Right lobe of liver (tissue), 6 donors: ENCODE measurements at regions not wholly inside any gene's neighbourhood (a gene's known extent, or its start where the extent isn't known, plus 50 kb on each side); places are given as distances from the start of the nearest gene placed in this dataset.

ENCODE experiments used
- ATAC-seq, 4 donors: fragments of 200-7000 bp; cut with Tn5 transposase; one replicate each; pipeline ENCODE4 v1.9.1; 2020; ENCODE audit warnings: mild to moderate bottlenecking in 4 of 4, moderate library complexity in 4 of 4
- DNase-seq, 3 donors: peaks; one replicate each; pipeline ENCODE4 v3.0.0-alpha.2; 2020
- H3K27ac ChIP-seq, 3 donors: fragments of 200-600 bp; one replicate each; pipeline ENCODE4 v1.8.0; 2022
- H3K27me3 ChIP-seq, 2 donors: fragments of 200-600 bp; one replicate each; pipeline ENCODE4 v1.8.0; 2022
- H3K36me3 ChIP-seq, 4 donors: fragments of 200-600 bp; sonication (generic) in 1 of 4; one replicate each; pipeline versions ENCODE4 v1.5.1 to v1.8.0; 2017 to 2022; ENCODE audit warnings: control low read depth in 1 of 4
- H3K4me1 ChIP-seq, 4 donors: fragments of 200-600 bp; sonication (generic) in 1 of 4; one replicate each; pipeline versions ENCODE4 v1.5.1 to v1.8.0; 2017 to 2022; ENCODE audit warnings: control low read depth in 1 of 4
- H3K4me3 ChIP-seq, 3 donors: fragments of 200-600 bp; one replicate each; pipeline ENCODE4 v1.8.0; 2022
- H3K9me3 ChIP-seq, 4 donors: fragments of 200-600 bp; sonication (generic) in 1 of 4; one replicate each; pipeline versions ENCODE4 v1.5.1 to v1.8.0; 2017 to 2022; ENCODE audit warnings: control low read depth in 1 of 4
- POLR2A ChIP-seq: fragments of 450-650 bp; IDR thresholded peaks from one replicate; pipeline ENCODE4 v1.6.1; 2017; ENCODE audit warnings: antibody characterized with exemption, mild to moderate bottlenecking
- WGBS: methylation state at CpG from one replicate; pipeline ENCODE4 v1.1.6; 2018; ENCODE audit warnings: low coverage, low lambda C conversion rate; ENCODE audit not compliant: insufficient coverage; ENCODE audit errors: missing lambda C conversion rate; 5-methylcytosine and 5-hydroxymethylcytosine counted together
- intact Hi-C, 2 donors: fragments of 100-400 bp; cut with DNase I; formaldehyde crosslinking; loops; one replicate each; pipeline versions ENCODE4 v1.11.2 to v1.14.1; 2022
- TF ChIP-seq, protein P1 (sequence below), 4 donors: fragments of 200-600 bp in 3 of 4; fragments of 450-650 bp in 1 of 4; IDR thresholded peaks; one replicate each; pipeline versions ENCODE4 v1.5.1 to v1.8.0; 2016 to 2022; ENCODE audit warnings: antibody characterized with exemption in 4 of 4, mild to moderate bottlenecking in 2 of 4
- donor health status: DM: no; HTN: yes; CAD: no.
- donor health status: DM: no; HTN: no; CAD: no.
- donor health status: DM: no; HTN: no; CAD: no.
- donor health status: DM: no; HTN: yes; CAD: no.
- donor health status: DM: no; HTN: yes; CAD: no.

DNA sequence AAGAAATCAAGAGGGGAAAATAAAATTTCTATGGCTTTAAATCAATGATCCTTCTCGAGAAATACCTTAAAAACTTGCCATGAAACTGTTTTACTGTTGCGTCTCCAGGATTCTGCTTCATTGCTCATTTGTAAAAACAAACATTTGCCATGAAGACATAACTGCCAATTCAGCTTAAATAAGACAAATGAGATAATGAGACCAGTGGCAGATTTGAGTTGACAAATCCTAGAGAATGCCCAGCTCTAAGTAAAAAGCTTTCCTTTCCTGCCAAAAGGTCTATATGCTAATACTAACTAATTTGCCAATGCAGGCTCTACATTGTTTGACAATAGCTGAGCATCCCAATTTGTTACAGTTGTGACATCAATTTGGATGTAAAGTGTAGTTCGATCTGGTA lies 400.5 kb upstream of the PCDH9 start:
- 57% methylated on average over 3 of the region's 3 CpGs for WGBS
- H3K27me3 ChIP-seq: no peaks in the 10 kb centered on the region
- ATAC-seq: no peak
- no peaks in the 10 kb centered on the region for H3K4me1 ChIP-seq
- no peak overlapping the region for H3K4me3 ChIP-seq
- TF ChIP-seq, protein P1, sequence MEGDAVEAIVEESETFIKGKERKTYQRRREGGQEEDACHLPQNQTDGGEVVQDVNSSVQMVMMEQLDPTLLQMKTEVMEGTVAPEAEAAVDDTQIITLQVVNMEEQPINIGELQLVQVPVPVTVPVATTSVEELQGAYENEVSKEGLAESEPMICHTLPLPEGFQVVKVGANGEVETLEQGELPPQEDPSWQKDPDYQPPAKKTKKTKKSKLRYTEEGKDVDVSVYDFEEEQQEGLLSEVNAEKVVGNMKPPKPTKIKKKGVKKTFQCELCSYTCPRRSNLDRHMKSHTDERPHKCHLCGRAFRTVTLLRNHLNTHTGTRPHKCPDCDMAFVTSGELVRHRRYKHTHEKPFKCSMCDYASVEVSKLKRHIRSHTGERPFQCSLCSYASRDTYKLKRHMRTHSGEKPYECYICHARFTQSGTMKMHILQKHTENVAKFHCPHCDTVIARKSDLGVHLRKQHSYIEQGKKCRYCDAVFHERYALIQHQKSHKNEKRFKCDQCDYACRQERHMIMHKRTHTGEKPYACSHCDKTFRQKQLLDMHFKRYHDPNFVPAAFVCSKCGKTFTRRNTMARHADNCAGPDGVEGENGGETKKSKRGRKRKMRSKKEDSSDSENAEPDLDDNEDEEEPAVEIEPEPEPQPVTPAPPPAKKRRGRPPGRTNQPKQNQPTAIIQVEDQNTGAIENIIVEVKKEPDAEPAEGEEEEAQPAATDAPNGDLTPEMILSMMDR (IDR thresholded peaks at IDR 0.05): no peak
- no peak for TF ChIP-seq POLR2A
- H3K9me3 ChIP-seq: no peaks in the 10 kb centered on the region
- H3K36me3 ChIP-seq: no peaks in the 10 kb centered on the region
- intact Hi-C loops: no loop called here
- no peak overlapping the region for H3K27ac ChIP-seq
- DNase-seq: no peak

DNA sequence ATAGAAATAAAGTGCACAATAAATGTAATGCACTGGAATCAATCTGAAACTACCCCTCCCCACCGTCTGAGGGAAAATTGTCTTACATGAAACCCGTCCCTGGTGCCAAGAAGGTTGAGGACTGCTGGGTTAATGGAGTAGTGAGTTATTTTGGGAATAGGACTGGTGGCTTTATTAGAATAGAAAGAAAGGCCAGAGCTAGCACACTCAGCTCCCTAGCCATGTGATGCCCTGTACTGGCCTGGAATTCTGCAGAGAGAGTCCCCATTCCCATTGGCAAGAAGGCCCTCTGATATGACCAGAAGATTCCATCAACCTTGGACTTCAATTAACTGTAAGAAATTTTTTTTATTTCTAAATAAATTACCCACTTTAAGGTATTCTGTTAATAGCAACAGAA lies 393.5 kb upstream of the PCDH9 start:
- 33% methylated on average over 2 of the region's 2 CpGs for WGBS
- DNase-seq: no peak
- Histone ChIP-seq H3K9me3 (no peaks in the 10 kb centered on the region), H3K36me3 (no peaks in the 10 kb centered on the region), H3K27ac (no peak overlapping the region), H3K4me1 (no peaks in the 10 kb centered on the region), H3K4me3 (no peak overlapping the region), H3K27me3 (no peaks in the 10 kb centered on the region)
- intact Hi-C loops: no loop called here
- no peak for ATAC-seq
- TF ChIP-seq, protein P1 (IDR thresholded peaks at IDR 0.05): no peak
- no peak for TF ChIP-seq POLR2A

DNA sequence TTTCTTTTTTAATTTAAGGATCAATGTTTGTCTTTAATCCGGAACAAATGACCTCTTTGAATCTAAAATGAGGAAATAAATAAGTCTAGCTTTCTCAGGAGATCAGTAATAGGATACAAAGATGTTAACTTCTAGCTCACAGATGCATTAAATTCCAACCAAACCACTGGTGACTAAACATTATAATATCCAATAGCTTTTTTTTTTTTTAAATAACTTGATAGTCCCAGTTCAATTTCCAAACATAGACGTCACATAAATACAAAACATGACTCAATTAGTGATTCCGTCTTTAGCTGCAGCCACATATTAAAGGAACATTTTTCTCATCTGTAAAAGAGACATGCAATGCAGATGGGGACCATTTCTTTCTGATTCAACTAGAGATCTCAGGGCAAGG lies 390.5 kb upstream of the PCDH9 start:
- no peaks in the 10 kb centered on the region for H3K9me3 ChIP-seq
- no peak overlapping the region for H3K4me3 ChIP-seq
- H3K27me3 ChIP-seq: no peaks in the 10 kb centered on the region
- H3K27ac ChIP-seq: no peak overlapping the region
- ATAC-seq (no peak), DNase-seq (no peak)
- intact Hi-C loops: no loop called here
- 40% methylated on average over 3 of the region's 3 CpGs for WGBS
- H3K36me3 ChIP-seq: no peaks in the 10 kb centered on the region
- TF ChIP-seq, protein P1 (IDR thresholded peaks at IDR 0.05): no peak
- TF ChIP-seq POLR2A: no peak
- no peaks in the 10 kb centered on the region for H3K4me1 ChIP-seq

DNA sequence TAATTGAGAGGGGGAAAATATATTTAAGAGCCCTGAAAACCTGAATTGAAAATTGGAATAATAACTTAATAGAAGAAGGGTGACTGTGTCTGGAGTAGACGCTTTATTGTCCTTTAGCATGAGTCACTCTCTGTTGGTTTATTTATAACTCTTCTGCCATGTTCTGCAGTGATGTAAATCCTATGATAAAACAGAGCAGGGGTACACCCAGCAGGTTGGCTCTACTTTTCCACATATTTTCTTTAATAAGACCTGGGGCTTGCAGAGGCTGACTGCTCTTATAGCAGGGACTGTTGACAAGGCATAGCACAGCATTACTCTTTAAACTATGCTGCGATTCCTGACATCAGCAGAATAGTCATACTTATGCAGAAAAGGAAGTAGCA lies 389.9 kb upstream of the PCDH9 start:
- WGBS: 50% methylated on average over 2 of the region's 2 CpGs
- intact Hi-C loops: no loop called here
- no peak for DNase-seq
- ATAC-seq: no peak
- no peak overlapping the region for H3K4me3 ChIP-seq
- no peak for TF ChIP-seq POLR2A
- TF ChIP-seq, protein P1 (IDR thresholded peaks at IDR 0.05): no peak
- H3K27ac ChIP-seq: no peak overlapping the region
- no peaks in the 10 kb centered on the region for H3K36me3 ChIP-seq
- H3K4me1 ChIP-seq: no peaks in the 10 kb centered on the region
- H3K9me3 ChIP-seq: no peaks in the 10 kb centered on the region
- no peaks in the 10 kb centered on the region for H3K27me3 ChIP-seq

DNA sequence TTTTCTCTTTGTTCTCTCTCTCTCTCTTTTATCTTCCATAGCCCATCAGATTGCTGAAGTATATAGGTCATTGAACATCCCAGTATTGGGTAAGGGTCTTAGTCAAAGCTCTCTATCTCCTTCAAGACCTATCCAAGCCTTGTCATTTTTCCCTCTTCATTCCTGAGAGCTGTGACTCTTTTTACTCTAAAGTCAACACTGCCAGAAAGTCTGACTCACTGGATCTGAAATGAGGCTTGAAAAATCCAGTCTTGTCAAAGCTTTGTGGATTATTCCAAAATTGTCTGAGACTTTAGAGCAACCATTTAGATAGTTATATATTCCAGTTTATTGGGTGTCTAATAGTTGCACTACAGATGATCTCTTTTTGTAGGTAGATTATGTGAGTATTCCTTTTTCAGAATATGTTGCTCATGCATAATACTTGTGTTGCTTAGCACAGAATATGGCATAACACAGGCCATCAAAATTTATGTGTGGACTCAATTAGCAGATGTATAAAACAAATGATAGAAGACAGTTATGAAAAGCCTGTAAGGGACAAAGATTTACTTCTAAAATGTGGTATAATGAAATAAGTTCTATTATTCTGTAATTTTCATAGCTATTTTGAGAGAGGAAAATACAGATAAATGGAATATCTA lies 389.3 kb upstream of the PCDH9 start:
- TF ChIP-seq, protein P1 (IDR thresholded peaks at IDR 0.05): no peak
- TF ChIP-seq POLR2A: no peak
- no peaks in the 10 kb centered on the region for H3K27me3 ChIP-seq
- H3K9me3 ChIP-seq: no peaks in the 10 kb centered on the region
- DNase-seq: no peak
- no peaks in the 10 kb centered on the region for H3K36me3 ChIP-seq
- H3K4me1 ChIP-seq: no peaks in the 10 kb centered on the region
- H3K4me3 ChIP-seq: no peak overlapping the region
- ATAC-seq: no peak
- intact Hi-C loops: no loop called here
- H3K27ac ChIP-seq: no peak overlapping the region
